Activated CD8-positive, alpha-beta memory T cell treated with anti-CD3 and anti-CD28 coated beads, Interleukin-2, amount 50 U/mL, for 24 hours (primary cell): ENCODE measurements at regions not wholly inside any gene's neighbourhood (a gene's known extent, or its start where the extent isn't known, plus 50 kb on each side); places are given as distances from the start of the nearest gene placed in this dataset.

ENCODE experiments used
- DNase-seq: peaks from one replicate; pipeline ENCODE4 v3.0.0-alpha.2; 2020; ENCODE audit errors: extremely low read depth

DNA sequence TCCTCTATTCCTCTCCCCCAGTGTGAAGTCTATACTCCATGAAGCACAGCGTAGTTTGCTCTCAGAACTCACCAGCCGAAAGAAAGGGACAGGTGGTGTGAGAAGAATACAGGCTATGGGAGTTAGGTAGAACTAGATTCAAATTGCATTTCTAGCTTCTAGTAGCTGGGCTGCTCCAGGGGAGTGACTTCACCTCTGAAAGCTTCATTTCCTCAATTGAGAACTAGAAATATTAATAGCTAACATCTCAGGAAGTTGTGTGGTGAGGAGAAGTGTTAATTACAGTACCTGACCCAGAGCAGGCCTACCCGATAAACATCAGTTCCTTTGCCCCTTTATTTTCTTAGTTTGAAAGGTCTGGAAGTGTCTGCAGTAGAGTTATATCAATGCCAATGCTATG is 484.7 kb upstream of the TENM4 start:
- DNase-seq, result no peak

DNA sequence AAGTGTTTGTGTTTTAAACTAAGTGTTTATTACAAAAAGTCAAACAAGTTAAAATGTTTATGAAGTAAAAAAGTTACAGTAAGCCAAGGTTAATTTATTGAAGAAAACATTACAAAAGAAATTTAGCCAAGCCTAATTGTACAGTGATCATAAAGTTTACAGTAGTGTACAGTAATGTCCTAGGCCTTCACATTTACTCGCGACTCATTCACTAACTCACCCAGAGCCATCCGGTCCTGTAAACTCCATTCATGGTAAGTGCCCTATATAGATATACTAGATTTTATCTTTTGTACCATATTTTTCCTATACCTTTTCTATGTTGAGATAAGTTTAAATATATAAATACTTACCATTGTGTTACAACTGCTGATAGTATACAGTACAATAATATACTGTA is 481.8 kb upstream of the TENM4 start:
- no peak for DNase-seq

DNA sequence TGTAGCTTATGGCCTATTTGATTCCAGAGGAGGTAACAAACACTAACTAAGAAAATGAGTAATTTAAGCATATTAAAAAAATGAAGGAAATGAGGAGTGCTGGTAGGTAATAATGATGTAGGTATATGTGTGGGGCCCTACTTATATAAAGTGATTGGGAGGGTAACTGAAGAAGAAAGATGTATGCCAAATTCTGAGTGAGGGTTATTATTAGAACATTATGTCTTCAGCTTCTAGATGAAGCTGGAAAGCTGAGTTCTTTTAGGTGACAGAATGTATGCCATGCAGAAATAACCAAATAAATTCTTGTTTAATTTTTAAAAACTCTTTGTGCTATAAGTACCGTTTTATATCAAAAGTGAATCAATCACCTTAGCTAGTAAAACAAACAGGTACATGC is 479.6 kb upstream of the TENM4 start:
- no peak for DNase-seq

DNA sequence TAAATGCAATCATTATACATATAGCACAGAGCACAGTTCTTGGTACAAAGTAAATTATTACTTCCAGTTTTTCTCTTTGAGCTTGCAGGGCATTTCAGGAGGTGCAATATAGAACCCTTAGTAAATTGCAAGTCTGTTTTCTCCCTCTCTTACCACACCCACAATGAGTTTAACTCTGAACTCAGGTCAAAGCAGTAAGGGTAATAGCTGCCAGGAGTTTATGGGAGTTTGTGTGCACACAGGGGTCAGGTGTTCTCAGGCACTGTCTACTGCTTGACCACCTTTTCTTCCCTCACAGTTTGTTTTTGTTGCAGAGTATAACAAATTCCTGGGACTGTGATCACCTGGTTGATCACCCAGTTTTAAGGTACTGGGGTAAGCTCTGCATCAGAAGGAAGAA is 478.5 kb upstream of the TENM4 start:
- no peak for DNase-seq

DNA sequence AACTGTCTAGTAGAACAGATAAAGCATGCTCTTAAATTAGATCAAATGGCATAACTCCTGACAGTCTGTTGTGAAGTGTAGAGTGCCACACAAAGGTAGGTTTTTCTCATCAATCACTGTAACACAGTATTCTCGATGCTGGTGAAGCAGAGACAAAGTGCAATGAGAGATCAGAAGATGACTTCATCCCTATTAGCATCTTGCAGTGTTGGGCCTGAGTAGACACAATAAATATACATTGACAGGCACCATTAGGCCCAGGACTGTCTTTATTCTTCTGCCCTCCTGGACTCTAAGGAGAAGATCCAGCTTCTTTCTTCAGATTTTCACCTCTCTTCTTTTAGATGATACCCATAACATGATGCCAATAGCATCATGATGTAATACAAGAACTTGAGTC is 478.0 kb upstream of the TENM4 start:
- no peak for DNase-seq

DNA sequence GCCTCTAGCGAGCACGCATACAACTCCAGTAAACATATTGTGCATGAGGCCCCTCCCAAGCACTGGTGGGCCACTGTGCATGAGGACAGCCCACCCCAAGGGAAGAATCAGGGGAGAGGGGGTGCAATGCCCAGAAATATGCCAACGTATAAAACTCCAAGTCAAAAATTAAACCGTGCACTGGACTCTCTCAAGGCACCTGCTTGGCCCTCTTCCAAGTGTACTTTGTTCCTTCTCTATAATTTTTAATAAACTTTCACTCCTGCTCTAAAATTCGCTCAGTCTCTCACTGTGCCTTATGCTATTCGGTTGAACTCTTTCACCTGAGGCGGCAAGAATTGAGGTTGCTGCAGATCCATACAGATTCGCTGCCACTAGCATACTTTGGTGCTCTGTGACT is 465.3 kb upstream of the TENM4 start:
- DNase-seq, result no peak

DNA sequence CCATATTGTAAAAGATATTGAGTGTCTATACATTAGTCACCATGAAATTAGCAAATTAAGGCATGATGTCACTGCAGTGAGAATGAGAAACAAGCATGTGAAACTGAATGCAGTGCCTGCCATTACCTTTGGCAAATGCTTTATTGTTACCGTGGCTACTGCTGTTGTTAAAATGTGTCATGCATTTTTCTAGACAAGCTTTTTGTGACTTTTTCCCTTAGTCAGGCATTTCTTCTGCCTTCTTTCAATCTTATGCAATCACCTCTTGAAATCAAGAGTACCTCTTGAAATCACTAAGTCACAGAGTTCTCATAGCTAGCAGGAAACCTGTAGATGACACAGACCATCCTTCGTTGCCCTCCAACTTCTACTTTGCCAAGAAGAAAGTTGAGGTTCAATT is 461.7 kb upstream of the TENM4 start:
- no peak for DNase-seq

DNA sequence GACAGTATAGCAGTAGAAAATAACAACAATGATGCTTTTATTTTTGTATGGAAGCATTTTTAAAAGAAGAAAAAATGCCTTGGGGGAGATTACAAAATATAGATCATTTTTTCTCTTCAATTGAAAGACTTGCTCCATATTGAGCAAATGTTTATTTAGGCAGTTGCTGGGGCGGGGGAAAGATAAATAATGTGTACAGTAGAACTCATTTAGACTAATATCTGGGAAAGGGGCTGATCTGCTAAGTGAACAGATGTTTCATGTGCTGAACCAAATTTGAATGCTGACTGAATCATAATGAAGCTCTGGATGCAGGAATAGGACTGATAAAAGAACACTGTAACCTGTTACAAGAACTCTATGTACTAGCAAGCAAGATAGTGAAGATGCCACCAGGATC is 457.1 kb upstream of the TENM4 start:
- DNase-seq, result no peak

DNA sequence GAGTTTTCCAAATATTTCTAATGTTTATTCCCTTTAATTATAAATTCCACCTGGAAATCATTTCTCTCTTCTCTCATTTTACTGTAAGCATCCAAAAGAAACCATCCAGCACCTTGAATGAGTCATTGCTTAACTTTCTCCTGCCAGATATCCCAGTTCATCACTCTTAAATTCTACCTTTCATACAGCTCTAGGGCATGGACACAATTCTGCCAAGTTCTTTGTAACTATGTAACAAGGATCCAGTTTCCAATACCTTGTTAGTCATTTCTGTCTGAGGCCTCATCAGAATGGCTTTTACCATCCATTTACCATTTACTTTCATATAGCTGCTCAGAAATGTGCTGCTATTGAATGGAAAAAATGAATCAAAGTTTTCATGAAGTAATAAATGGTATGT is 455.4 kb upstream of the TENM4 start:
- no peak for DNase-seq

DNA sequence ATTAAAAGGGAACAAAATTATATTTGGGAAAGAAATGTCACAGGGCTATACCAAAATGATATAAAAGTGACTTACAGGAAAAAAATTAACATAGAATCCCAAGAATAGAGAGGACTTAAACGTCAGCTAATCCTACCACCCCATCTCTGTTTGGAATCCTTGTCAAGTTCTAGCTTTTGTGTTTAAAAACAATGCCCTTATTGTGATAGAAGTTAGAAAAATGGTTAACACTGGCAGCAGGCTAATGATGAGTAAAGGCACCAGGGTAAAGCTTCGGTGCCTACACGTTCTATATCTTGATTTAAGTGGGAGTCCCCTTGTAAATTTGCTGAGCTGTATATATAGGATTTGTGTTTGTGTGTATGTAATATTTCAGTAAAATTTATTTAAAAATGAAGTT is 453.3 kb upstream of the TENM4 start:
- no peak for DNase-seq

DNA sequence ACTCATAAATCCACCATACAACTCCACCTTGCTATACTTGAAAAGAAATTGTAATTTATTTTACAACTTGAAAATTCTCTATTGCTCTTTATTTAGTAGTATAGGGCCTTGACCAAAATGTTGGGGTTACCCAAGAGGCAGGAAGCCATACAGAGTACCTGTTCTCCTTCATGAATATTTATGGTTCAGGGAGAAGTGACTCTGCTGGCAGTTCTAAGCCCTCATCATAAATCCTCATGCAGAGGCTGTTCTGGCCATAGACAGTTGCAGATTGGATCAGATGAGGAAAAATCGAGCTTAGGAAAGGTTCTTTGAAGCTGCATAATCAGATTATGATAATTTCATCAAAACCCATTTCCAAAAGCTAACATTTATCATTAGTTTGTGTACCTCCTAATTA is 449.4 kb upstream of the TENM4 start:
- DNase-seq, result no peak

DNA sequence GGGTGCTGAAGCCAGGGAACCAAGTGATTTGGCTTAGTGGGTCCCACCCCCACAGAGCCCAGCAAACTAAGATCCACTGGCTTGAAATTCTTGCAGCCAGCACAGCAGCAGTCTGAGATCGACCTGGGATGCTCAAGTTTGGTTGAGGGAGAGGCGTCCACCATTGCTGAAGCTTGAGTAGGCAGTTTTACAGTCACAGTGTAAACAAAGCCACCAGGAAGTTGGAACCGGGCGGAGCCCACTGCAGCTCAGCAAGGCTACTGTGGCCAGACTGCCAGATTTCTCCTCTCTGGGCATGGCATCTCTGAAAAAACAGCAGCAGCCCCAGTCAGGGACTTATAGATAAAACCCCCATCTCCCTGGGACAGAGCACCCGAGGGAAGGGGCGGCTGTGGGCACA is 424.1 kb upstream of the TENM4 start:
- no peak for DNase-seq

DNA sequence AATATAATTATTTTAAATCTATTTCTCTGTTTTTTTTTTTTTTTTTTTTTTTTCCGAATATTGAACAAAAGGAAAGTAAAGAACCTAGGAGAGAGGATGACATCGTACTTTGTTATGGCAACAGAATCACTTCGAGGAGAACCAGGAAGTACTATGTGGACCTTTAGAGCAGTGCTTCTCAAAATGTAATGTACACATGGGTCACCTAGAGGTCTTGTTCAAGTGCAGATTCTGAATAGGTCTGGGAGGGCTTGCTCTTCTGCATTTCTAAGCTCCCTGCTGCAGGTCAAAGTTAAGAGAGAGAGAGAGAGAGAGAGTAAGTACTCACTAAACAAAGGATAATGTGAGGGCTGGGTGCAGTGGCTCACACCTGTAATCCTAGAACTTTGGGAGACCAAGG is 419.5 kb upstream of the TENM4 start:
- DNase-seq, result no peak

DNA sequence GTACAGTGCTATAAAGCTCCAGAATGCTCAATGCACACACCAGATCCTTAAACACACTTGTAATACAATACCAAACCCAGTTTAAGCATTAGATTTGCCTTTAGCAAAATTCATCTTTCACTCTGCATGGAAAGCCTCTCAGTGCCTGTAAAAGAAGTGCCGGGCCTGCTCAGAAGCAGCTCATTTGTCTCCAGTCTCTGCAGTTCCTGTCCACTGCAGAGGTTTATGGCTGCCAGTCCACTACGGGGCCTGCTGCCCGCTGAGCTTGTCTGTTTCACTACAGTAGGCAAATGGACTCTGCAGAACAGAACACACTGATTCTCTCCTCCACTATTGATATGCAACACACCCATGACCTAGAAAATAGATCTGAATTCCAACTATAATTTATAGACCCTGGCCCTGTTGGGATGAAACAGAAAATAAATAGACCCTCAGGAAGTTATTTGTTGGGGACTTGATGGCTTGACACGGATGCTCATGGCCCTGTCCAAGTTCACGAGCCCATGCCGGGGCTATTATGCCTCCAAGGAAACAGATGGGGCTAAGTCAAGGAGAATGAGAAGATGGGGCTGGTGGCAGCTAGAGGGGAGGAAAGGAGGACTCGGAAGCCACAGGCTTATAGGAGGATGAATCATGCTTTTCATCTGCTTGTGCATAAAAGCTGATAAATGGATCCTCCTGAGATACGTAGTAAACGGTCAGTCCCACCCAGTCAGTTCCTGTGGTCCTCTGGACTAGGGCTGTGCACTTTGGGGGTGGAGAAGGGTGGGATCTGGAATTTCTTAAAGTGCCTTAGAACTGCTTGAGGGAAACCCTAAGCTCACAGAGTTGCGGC is 416.8 kb upstream of the TENM4 start:
- no peak for DNase-seq

DNA sequence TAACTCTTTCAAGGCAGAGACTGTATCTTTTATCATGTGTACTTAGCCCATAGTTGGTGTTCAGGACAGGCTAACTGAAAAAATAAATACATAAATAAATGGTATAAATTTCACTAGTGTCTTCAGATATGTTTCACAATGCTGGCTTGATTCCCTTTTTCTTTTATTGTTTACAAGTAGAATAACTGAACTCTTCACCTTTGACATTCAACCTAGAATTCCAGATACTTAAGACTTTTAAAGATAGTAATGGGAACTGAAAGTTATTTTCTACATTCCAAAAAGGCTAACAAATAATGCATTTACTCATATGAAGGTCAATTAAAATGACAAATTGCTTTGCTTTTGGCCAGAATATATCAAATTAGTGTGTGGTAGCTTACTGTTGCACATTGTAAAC is 411.3 kb upstream of the TENM4 start:
- DNase-seq, result no peak

DNA sequence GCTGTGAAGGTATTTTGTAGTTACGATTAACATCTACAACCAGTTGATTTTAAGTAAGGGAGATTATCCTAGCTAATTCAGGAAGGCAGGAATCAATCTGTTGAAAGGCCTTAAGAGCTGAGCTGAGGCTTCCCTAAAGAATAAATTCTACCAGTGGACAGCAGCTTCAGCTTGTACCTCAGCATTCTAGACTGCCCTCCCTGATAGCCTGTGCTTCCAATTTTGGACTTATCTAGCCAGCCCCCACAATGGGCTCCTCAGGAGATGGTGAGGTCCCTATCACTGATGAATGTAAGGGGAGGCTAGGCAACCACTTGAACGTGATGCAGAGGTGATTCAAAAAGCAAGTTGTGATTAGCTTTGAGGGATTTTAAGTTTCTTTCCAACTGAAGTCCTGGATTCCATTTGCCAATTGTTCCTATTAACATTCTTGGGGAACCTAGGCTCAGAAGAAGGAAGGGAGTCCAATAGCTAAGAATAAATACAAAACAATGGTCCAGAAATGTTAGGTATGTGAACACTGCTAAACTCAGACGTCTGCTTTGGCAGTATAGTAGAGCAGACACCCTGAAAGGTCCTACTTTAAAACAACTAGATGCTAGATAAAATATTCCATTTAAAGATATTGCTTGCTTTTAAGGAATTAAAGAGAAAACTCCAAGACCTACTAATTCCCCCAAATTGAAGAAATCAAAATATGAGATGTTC is 404.3 kb upstream of the TENM4 start:
- no peak for DNase-seq

DNA sequence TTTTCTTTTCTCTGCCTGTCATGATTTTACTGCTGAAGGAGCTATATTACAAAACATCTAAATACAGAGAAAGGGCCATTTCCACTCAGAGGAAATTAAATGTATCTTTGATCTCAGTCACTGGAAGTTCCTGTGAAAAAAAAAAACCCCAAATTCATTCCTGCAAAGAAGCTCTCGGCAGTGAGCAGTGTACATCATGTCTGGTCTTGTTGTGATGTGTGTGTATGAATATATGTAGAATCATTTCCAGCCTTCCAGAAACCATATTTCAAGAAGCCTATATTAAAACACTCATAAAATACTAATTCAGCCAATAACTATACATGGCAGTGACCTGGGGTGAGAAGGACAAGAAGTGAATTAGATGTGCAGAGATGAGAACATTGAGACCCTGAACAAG is 393.2 kb upstream of the TENM4 start:
- no peak for DNase-seq

DNA sequence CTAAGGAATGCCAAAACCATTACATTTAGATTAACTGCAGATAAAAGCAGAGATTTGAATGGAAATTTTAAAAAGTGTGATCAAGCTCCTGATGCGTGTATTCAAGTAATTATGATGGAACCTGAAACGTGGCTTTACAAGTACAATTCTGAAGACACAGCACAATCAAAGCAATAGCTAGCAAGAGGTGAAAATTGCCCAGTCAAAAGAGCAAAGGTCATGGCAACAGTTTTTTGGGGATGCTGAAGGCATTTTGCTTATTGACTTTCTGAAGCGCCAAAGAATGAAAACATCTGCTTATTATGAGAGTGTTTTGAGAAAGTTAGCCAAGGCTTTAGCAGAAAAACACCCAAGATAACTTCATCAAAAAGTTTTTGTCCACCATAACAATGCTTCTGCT is 389.6 kb upstream of the TENM4 start:
- no peak for DNase-seq

DNA sequence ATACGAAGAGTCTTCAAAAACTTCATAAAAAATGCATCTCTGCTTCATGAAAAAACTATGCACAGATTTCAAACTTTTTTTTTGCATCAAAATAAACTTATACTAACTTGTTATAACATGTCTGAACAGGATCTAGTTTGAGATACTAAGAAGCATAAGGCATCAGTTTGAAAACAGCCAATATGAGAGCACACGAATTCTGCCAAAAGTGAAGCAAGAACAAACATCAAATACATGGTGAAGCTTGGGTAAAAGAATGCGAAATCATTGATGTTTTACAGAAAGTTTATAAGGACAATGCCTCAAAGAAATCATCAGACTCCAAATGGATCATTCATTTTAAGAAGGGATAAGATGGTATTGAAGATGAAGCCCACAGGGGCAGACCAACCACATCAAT is 389.1 kb upstream of the TENM4 start:
- no peak for DNase-seq

DNA sequence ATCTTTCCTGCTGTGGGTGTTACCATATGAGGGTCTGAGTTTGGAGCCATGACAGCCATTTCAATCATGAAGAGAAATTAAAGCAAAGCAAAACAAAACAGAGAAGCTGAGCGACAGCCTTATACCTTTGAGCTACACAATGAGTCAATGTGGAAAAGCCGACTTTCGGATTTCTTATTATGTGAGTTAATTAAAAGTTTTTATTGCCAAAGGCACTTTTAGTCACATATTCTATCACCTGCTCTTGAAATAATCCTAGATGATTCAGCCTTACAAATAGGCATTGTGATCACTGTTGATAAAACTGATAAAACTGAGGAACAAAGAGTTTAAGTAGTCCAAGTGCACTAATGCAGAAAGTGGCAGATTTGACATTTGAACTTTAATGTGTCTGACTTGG is 381.9 kb upstream of the TENM4 start:
- DNase-seq, result no peak

DNA sequence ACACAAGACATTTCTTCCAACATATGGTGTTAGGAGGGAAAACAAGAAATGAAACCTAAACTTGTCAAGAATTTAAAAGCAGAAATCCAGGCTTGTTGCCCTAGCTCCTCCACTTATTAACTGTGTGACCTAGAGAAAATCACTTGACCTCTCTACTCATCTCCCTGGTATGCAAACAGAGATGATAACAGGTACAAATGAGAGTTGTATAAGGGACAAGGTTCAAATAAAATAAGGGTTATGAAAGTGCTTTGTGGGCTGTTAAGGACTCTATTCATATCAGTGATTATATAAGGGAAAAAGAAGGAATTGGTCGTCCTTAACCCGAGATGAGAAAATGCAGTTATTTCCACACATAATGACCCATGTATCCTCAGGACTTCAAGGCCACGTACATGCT is 372.7 kb upstream of the TENM4 start:
- no peak for DNase-seq

DNA sequence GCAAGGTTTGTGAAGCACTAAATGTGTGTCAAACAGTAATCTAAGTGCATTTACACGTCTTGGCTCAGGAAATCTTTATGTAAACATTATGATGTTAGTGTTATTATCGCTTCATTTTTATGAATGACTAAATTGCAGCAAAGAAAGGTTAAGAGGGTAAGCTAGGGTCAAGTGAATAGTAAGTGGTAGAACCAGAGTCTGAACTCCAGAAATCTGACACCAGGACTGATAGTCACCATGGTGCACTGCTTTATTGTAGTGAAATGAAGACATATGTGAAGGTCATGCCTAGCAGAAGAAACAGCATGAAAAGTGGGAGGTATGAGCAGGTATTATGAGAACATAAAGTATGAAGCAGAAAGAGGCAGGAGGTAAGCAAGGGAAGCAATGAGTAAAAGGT is 368.7 kb upstream of the TENM4 start:
- DNase-seq, result no peak

DNA sequence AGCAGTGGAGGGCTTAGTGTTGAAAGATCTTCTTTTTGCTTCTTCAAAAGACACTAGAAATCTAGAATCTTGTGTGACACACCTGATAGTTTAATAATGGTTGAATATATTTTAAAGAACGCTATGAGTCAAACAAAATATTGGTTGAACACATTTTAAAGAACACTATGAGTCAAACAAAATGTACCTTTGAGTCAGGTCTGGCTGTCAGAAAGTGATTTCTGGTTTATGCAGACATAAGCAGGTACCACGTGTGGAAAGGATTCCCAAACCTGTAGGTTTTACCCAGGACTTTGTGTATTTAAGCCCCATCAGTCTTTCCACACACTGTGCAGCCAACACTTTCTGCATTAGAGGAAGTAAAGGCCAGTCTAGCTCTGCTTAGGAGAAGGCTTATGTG is 366.7 kb upstream of the TENM4 start:
- DNase-seq, result no peak

DNA sequence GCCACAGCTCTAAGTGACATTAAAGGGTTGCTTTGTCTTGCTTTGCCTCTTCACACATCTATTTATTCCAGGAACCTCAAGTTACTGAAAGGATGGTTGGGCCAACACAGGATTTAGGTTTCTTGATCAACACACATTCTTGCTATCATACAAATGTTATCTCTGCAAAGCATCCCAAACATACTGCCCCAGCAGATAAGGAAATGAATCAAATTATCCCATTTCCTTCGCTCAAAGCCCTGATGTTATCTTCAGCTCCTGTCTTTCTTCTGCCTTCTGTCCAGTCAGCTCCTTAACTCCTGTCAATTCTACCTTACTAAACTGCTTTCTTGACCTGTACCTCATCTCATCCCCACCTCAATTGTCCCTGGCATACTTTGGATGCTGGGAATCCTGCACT is 355.9 kb upstream of the TENM4 start:
- no peak for DNase-seq
